Activated CD4-positive, alpha-beta T cell treated with anti-CD3 and anti-CD28 coated beads, Interleukin-2, amount 50 U/mL, for 1 hour (primary cell): ENCODE measurements at regions not wholly inside any gene's neighbourhood (a gene's known extent, or its start where the extent isn't known, plus 50 kb on each side); places are given as distances from the start of the nearest gene placed in this dataset.
"Not testable (repeated sequence)": the region's sequence is repeated elsewhere in the genome, so short reads cannot be mapped to it uniquely, and the experiment has no call there.

ENCODE experiments used
- DNase-seq: peaks from one replicate; pipeline ENCODE4 v3.0.0-alpha.2; 2020

DNA sequence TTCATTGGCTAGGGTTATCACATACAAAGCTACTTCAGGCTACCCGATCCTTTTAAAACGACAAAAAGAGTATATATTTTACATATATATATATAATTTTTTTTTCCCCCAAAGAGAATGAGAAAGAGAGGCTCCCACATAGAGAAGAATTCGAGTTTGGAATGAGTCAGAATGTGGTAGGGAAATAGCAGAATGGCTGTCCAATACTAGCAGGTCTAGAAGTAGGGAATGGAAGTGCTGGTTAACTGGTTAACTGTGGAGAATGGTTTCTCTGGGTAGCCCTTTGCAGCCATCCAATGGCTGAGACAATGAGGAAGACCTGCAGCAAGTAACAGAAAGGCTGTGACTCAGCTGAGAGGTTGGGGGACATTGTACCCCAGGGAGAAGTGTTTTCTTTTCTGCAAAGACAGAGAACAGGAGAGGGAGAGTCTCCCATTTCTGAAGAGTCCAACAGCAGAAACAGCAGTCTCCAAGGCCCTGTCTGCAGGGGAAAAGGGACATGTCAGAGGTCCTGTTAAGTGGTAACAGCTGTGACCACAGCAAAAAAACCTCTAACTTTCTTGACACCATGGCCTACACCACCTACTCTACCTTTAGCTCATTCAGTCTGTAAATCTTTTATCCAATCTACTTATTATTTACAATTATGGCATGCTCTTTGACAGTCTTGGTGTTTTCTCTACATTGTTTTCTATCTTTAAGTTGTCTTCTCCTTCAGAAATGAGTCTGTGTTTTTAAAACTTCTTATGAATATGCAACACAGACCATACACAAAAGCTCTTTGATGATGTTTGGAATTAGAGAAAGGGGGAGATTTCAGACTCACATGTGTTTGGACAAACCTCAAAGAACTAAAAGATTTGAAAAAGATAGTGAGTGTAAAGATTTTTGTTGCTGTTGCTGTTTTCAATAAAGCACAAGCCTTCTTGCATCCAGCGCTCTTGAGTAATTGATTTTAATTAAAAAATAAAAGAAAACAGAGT lies 116.1 kb upstream of the SLC7A14 start:
- no peak for DNase-seq

DNA sequence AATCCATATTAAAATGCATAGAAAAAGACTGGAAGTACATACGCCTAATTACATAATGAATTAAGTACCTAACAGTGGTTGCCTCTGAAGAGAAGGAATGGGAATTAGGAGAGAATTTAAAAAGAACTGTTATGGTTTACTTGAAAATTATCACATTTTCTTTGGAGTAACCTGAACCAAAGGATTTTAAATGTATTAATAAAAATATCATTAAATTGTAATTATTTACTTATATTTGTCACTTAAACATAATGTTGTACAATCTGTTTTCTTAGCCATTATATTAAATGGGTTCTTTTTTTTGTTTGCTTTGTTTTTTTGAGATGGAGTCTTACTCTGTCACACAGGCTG lies 114.2 kb upstream of the SLC7A14 start:
- DNase-seq = no peak

DNA sequence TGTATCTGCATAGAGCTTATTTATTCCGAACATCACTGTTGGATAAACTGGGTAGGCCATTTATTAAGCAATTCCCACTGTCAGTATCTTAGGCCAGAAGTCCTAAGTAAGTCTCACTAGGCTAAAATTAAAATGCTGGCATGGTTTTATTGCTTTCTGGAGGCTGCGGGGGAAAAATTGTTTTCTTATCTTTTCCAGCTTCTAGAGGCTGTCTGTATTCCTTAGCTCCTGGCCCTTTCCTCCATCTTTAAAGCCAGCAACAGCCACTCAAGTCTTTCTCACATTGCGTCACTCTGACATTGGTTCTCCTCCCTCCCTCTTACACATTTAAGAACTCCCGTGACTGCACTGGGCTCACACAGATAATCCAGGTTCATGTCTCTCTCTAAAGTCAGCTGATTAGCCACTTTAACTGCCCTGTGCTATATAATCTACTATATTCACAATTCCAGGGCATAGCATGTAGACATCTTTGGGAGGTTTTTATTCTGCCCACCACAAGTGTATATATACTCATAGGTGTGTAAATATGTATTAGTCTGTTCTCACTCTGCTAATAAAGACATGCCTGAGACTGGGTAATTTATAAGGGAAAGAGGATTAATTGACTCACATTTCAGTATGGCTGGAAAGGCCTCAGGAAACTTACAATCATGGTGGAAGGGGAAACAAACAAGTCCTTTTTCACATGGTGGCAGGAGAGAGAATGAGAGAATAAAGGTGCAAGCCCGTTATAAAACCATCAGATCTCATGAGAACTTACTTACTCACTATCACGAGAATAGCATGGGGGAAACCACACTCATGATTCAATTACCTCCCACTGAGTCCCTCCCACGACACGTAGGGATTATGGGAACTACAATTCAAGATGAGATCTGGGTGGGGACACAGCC lies 113.5 kb upstream of the SLC7A14 start:
- DNase-seq = no peak

DNA sequence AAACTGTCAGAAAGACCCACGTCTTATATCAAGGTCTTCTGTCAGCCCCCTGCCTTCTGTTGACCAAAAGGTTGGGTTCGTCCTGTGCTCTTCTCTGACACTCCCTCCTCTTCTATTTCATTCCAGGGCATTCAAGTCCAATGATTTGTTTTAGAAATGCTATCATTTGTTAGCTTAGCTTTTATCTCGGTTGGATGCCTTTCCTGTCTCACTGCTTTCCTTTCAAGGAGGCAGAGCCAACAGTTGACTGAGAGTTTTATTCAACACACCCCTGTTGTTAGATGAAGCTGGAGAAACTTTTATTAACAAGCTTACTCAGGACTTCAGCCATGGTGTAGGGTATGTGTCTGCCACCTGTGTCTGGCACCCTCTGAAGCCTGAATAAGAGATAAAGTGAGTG lies 112.0 kb upstream of the SLC7A14 start:
- DNase-seq = no peak

DNA sequence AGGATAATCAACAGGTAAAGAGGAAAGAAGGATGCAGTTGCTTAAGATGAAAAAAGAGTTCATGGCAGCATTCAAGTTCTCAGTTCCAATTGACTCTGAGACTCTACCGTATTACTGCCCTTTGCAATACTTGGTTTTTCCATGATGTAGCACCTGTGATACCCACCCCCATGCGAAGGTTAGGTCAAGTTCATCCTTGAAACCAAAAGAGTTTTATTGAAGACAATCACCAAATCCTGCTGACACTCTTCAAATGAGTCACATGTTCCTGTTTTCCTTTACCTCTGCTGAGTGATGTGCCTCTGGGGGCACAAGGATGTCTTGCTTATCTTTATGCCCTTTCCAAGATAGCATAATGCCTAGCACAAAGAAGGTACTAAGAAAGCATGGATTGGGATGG lies 111.3 kb upstream of the SLC7A14 start:
- no peak for DNase-seq

DNA sequence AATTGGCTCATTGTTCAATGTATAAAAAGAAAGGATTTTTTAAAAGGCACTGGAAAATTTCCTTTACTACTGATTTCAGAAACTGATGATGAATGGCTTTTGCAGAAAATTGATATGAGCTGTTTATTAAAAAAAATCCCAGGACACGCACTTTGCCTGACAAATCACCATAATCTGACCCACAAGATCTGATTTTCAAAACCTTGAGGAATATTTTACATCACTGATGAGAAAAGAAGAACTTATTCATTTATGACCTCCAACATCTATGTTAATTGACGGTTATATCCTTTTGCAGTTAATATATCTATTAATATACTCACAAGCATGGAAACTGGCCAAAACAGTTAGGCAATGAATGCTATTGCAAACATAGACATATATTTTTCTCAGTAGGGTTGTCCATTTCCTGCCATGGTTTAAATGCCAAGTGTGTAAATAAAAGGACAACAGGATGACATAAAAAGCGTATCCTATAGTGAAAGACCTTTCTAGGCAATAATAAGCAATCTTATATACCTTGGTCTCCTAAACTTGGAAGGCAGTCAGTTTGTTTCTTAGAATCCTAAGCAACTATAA lies 109.7 kb upstream of the SLC7A14 start:
- no peak for DNase-seq

DNA sequence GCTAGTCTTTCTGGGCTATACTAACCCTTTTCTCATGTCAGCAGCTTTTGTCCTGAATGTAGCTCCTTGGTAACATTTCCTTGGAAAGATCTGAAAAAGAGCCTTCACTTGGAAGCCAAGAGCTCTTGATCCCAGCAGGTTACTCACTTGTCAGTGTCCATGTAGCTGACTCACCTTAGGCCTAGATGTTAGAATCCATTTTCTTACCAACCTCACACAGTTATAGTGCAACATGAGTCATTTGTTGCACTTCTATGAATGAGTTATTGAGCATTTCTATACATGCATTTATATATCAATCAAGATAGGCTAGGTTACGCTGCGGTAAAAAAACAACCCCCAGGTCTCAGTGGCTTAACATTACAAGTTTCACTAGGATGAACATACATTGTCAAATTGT lies 106.8 kb upstream of the SLC7A14 start:
- DNase-seq = no peak

DNA sequence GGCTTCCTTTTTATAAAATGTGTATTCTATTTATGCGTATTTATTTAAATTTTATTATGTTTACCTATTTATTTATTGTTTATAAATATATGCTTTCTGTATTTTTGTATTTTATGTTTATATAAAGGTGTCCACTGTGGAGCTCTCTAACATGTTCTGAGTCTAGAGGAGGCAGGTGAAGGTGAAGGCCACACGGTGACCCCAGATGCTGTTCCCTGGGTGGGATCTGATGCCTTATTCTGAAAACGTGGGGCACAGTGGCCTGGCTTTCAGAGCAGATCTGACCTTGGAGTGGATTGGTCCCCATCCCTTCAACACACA lies 104.7 kb upstream of the SLC7A14 start:
- no peak for DNase-seq

DNA sequence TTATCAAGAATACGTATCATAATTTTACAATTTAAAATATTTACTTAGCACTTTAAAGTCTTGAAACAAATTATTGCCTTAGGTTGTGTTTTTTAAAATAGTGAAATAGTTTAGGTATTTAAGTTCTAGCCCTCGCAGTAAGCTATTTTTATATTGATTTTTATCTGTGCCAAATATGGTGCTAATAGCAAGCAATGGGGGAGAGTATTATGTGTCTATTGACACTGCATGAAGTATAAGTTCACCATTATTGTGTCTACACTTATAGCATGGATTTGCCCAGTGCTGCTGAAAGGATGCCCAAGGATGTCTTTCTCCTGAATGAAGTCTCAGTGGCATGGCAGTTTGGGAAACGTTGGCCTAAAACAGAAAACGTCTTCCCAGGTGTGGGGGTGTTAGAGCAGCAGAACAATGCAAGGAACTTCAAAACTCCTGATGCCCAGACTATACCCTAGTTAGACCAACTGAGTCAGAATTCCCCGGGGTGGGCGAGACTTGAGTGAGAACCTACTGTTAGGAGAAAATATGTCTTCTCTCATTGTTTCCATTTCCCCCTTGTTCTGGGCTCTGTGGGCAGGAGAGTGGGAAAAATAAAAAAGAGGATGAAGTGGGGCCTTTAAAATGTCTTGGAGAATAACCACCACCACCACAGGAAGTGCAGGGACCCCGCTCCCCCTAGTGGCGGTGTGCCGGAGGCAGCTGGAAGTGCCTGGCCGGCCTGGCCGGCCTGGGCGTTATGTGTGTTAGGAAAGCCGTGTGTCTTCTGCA lies 104.2 kb upstream of the SLC7A14 start:
- DNase-seq = peak; percentile 20

DNA sequence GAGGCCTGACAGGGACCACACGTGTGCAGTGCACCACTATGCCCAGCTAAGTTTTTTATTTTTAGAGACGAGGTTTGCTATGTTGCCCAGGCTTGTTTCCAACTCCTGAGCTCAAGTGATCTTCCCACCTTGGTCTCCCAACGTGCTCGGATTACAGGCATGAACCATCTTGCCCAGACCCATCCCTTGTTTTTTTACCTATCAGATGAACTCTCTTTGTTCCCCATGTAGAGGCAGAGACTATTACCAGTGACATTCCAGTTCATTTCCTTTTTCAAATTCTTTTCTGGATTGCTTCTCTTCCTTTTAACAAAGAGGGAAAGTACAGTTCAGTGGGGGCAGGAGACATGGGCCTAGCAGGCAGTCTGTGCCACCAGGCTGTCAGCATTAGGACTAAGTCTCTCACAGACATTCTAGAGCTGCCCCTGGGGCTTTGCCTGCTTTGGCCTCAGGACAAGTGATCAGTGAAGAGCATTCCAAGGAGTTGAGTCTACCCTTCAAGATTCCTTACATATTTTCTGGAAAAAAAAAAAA lies 103.5 kb upstream of the SLC7A14 start:
- DNase-seq = no peak

DNA sequence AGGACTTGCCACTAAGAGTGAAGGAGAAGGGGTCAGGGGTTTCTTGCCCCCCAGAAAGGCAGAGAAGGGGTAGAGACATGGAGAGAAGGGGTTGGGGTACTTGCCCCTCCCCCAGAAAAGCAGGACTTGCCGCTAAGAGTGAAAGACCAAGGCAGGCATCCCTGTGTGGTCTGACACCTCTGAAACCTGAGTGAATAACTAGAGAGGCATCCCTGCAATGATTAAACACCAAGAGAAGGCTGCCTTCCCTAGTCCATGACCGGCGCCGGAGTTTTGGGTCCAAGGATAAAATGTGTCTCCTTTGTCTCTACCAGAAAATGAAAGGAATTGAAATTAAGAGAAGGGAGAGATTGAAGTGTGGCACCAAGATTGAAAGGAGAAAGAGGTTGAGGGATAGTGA lies 102.3 kb upstream of the SLC7A14 start:
- not testable (repeated sequence) for DNase-seq

DNA sequence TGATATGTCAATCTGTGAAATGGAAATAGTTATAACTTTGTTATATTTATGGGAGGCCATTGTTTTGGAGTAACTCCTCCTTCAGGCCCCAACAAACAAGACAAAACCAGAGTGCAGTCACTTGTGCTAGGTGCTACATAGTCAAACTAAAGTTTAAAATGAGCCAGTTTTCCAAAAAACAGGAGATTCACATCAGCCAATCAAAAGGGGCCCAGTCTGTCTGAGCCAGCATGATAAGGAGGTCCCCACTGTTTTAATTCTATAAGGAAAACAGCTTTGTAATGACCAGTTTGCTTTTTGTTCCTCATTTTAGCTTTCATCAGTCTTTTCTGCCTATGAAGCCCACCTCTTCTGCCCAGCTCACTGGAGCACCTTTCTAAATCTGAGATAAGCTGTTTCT lies 94.7 kb upstream of the SLC7A14 start:
- no peak for DNase-seq

DNA sequence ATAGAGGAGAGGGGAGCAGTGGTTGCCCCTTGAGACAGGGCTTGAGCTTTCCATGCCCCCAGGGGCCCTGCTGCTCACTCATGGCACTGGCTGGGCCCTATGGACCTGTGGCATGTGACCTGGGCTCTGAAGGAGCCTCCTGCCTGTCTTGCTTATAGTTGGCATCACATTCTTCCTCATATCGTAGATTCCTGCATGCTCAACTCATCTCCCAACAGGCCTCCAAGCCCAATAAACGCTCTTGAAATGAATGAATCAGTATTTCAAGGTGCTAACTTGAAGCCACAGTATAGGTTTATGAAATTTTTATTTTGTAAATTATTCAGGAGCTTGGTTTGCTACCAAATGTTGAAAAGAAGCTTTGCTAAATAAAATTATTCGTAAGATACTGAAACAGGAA lies 93.3 kb upstream of the SLC7A14 start:
- no peak for DNase-seq

DNA sequence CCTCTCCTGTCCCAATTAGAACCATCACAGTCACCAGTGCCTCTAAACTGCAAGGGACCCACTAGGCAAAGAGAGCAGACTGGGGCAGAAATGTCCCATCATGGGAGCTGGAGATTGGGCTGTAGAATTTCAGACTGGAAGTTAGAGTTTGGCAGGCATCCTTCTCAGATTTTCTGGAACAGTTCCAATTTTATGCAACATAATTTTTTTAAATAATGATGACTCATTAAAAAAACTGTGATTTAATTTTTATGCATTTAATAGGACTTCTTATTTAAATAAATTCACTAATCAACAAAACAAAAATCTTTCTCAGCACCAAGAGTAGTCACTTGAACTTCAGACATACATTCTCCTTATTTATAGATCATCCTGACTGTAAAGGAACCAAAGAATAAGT lies 84.6 kb upstream of the SLC7A14 start:
- DNase-seq = no peak

DNA sequence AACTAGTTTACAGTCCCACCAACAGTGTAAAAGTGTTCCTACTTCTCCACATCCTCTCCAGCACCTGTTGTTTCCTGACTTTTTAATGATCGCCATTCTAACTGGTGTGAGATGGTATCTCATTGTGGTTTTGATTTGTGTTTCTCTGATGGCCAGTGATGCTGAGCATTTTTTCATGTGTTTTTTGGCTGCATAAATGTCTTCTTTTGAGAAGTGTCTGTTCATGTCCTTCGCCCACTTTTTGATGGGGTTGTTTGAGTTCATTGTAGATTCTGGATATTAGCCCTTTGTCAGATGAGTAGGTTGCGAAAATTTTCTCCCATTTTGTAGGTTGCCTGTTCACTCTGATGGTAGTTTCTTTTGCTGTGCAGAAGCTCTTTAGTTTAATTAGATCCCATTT lies 77.1 kb upstream of the SLC7A14 start:
- DNase-seq = not testable (repeated sequence)

DNA sequence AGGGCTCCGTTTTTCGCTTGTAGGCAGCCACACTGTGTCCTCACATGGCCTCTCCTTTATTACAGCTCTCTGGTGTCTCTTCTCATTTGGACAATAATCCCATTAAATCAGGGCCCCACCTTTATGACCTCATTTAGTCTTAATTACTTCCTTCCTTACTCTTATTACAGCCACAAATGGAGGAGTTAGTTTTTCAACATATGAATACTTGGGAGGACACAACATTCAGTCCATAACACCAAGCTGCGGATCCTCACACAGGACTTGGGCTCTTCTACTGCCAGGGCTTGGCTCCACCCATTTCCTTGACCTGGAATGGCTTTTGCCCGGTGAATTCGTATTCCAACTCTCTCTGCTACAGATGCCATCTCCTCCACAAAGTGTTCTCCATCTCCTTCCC lies 74.3 kb upstream of the SLC7A14 start:
- no peak for DNase-seq

DNA sequence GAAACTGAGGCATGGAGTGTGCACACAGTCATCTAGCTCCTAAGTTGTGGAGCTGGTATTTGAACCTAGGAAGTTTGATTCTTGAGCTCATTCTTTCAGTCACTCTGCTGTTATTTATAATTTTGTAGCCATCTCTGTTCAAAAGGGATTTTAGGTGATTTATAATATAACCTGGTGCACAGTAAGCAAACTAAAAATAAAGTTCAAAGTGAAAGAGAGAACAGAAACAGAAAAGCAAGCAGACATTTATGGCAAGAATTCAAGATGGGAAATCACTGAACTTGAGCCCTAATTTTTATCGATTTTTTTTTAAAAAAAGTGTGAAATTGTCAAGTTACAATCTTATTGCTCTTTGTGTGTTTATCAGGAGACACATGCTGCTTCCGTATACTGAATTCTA lies 71.4 kb upstream of the SLC7A14 start:
- no peak for DNase-seq

DNA sequence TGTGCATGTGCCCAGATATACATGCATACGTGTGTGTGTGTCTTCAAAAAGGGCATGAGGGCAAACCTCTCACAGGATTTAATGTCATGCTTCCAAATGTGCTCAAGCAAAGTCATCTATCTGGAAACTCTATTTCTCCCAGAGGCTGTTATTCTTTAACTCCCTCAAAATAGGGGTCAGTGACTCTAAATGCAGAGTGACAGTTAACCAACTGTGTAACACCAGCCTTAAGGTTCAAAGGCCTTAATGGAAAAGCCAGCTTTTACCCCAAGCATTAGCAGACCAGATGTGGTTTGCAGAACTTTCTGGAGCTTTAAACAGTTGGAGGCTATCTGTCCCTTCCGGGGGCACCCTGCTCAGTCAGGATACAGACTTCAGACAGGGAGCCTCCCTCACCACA lies 70.4 kb upstream of the SLC7A14 start:
- DNase-seq = no peak

DNA sequence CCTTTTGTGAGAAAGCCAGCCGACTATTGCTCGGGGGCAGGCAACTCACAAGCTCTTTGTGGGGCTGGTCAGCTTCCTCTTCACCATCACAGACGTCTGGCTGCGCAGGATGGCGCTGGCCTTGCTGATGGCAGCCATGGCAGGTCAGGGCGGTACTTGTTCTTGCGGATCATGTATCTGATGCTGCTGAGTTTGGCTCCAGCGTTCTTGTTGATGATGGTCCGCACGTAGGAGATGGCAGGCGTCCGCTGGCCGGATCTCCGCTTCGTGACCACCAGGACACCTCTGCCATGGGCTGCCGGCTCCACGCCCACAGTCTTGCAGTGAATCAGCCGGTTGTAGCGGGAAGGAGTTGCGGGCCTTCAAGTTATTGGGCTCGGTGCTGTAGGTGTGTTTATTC lies 67.9 kb upstream of the SLC7A14 start:
- no peak for DNase-seq

DNA sequence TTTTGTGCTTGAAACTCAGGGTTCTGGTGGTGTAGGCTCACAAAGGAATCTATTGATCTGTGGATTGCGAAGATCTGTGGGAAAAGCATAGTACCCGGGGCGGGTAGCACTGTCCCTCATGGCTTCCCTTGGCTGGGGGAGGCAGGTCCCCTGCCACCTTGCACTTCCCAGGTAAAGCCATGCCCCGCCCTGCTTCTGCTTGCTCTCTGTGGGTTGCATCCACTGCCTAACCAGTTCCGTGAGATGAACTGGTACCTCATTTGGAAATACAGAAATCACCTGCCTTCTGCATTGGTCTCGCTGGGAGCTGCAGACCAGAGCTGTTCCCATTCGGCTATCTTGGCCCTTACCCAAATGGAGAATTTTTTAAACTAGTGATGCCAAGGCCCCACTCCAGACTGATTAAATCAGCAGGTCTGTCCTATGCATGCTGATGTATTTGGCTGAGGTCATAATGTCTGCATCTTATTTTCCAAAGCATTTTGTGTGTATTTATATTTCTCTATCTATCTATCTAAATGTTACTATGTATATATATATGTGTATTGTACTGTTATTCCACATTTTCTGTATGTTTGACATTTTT lies 65.5 kb upstream of the SLC7A14 start:
- no peak for DNase-seq

DNA sequence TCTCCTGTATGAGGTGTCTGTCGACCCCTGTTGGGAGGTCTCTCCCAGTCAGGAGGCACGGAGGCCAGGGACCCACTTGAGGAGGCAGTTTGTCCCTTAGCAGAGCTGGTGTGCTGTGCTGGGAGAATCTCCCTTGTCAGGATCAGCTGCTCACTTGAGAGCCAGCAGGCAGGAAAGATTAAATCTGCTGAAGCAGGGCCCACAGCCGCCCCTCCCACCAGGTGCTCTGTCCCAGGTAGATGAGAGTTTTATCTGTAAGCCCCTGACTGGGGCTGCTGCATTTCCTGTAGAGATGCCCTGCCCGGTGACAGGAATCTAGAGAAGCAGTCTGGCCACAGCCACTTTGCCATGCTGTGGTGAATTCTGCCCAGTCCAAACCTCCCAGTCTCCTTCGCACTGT lies 64.7 kb upstream of the SLC7A14 start:
- DNase-seq = not testable (repeated sequence)

DNA sequence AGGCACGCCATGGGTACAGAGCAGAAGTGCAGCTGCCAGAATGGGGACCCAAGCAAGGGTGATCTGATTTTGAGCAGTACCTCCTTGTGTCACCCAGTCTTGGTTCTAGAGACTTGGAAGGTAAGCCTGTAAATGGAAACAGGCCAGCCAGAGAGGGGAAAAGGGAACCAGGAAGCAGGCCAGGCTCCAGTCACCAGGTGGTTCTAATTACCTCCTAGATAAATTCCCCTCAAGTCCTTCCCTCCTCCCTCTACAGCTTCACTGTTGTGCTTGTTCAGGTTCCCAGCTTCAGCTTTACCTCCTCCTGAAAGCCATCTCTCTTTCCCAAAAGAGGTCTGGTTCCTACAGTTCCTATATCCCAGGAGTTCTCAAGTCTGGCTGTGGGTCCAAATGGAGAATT lies 58.8 kb upstream of the SLC7A14 start:
- no peak for DNase-seq
